ENCODE measurements at regions not wholly inside any gene's neighbourhood (a gene's known extent, or its start where the extent isn't known, plus 50 kb on each side); places are given as distances from the start of the nearest gene placed in this dataset.

- TF ChIP-seq CTCF (IDR thresholded peaks at IDR 0.05) = no peak
- TF ChIP-seq POLR2A (IDR thresholded peaks at IDR 0.05) = no peak
Observed at GRCh38 chr4:127284236-127284635, 348.5 kb upstream of the INTU start.

All from lower leg skin (tissue), 3 donors.